ENCODE measurements at regions not wholly inside any gene's neighbourhood (a gene's known extent, or its start where the extent isn't known, plus 50 kb on each side); places are given as distances from the start of the nearest gene placed in this dataset.

GRCh38 chr7:34277016-34277802 lies 371.9 kb downstream of the BMPER start:
- no peak for DNase-seq

GRCh38 chr7:34277803-34278199 lies 372.5 kb downstream of the BMPER start:
- DNase-seq: no peak

GRCh38 chr7:34281260-34281659 lies 375.9 kb downstream of the BMPER start:
- DNase-seq: no peak

DNA sequence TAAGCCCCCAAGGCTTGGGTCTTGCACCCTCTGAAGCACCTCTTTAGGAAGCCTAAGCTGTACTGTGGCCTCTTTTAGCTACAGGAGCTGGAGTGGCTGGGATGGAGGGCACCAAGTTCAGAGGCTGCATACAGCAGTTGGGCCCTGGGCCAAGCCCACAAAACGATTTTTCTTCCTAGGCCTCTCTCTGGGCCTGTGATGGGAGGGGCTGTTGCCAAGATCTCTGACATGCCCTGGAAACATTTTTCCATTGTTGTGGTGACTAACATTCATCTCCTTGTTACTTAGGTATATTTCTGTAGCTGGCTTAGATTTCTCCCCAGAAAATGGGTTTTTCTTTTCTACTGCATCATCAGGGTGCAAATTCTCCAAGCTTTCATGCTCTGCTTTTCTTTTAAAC lies 375.7 kb upstream of the NPSR1 start:
- no peak for DNase-seq

DNA sequence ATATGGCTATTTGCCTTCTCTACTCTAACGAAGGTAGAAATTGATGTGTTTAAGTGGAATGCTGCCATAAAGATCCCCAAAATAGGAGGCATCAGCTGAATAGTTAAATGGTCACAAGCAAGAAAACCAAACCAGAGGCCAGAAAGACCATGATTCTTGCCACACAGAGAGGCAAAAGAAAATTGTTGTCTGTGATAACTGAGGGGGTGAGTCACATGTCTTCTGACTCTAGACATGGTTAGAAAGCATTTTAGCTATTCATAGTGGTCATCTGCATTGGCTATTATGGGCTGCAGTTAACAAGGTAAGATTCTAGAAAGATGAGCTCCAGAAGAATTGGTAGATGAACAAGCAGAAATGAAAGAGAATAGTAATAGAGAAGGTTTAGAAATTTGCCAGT lies 361.4 kb upstream of the NPSR1 start:
- no peak for DNase-seq

DNA sequence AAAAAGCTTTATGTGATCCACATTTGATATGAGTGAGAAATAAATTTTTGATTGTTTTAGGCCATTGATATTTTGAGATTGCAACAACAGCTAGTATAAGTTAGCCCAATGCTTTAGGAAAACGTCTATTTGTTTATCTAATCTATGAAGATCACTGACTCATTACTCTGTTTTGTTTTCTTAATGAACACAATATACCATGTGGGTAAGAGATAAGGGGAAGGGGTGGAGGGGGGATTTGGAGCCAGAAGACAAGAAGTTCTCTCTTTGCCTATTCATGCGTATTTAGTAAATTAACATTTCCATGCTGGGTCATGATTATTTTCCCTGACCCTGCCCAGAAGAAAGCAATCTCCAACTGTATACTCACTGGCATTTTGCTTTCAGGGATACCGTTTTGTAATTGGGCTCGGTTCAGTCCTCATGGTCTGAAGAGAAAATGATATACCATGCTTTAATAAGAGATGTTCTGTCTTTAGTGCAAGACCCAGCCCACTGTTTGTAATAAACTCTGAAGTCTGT lies 359.5 kb upstream of the NPSR1 start:
- no peak for DNase-seq

- DNase-seq: no peak
These were observed 359.0 kb upstream of the NPSR1 start for GRCh38 chr7:34299066-34299465.

DNA sequence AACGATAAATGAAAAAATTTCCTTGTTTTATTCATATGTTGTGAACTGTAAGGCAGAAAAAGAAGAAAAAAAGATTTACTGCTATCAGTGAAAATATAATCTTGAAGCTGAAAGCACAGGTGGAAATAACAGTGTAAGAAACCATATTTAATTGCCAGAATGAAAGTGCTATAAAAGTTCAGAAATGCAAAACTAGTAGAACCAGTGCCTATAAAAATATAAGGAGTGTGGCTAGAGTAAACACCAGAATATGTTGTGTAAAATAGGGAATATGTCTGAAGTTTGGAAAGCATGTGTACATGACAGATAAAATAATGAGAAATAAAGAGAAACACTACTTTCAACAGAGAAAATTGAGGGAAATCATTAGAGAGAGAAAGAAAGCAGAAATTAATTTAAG lies 350.5 kb upstream of the NPSR1 start:
- DNase-seq: no peak

- DNase-seq: no peak
These were observed 349.4 kb upstream of the NPSR1 start for GRCh38 chr7:34308595-34308994.

DNA sequence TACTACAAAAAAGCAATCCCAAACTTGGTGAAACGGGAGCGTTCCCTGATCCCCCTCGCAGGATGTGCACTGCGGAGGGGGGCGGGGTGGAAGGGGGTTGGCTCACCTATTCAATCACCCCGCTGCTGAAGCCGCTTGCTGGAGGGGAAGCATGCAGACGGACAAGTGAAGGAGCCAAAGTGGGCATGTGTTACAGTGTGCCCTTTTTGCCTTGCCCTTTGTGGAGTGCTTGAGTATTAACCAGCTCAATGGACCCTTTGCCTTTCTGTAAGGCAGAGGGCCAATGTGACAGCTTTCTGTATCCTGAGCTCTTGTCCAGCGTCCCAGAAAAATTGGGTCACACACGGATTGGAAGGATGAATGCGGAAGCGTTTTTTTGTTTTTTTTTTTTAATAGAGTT lies 348.9 kb upstream of the NPSR1 start:
- no peak for DNase-seq

- no peak for DNase-seq
These were observed 348.4 kb upstream of the NPSR1 start for GRCh38 chr7:34309584-34309983.

- no peak for DNase-seq
These were observed 346.4 kb upstream of the NPSR1 start for GRCh38 chr7:34311591-34311990.

- no peak for DNase-seq
These were observed 345.4 kb upstream of the NPSR1 start for GRCh38 chr7:34312624-34313023.

DNA sequence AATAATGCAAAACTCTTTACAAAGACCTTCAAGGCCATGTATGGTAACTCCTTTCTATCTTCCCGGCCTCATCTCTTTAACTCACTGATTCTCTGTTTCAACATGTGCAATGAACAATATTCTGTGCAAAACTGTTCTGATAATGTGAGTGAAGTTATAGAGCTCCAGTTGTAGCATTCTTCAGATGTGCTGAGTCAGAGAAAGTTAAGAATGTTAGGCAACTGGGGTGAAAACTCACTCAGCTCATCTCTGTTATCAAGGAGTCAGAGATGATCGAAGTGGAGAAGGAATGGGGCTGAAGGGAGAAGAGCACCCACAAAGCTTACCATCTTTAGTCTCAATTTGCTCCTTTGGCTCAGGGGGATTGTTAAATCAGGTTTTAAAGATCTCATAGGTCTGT lies 344.7 kb upstream of the NPSR1 start:
- no peak for DNase-seq

DNA sequence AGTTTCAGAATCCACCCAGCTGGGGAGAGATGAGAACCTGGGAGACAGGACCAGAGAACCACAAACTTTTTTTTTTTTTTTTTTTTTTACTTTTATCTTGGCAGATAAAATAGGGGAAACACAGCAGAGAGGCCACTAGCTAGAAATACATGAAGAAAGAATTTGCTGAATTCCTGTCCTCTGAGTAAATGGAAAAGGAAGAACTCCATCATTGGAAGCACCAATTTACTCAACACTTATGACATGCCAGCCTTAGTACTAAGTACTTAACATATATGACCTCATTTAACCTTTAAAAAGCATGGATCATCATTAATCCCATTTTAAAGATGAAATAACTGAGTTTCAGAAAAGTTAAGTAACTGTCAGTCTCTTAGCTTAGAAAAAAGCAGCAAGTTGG lies 343.0 kb upstream of the NPSR1 start:
- DNase-seq: no peak

- DNase-seq: no peak
These were observed 341.0 kb upstream of the NPSR1 start for GRCh38 chr7:34317039-34317438.

DNA sequence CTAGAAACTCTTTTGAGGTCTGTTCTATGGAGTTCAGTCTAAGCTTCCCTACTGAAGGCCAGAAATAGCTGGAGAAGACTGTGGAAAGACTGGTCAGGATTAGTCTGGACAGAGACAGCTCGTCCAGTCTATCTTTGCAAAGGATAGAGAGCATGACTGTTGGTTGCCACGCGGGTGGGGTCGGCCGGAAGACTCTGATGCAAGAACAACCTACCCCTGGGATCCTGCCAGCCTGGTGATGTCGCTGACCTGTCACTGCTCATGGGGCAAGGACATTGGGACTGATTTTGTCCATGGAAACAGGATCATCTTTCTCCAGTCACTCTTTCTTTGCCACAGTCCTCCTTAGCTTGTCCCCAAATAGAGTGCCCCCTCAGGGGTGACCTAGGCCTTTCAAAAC lies 337.6 kb upstream of the NPSR1 start:
- DNase-seq: no peak

DNA sequence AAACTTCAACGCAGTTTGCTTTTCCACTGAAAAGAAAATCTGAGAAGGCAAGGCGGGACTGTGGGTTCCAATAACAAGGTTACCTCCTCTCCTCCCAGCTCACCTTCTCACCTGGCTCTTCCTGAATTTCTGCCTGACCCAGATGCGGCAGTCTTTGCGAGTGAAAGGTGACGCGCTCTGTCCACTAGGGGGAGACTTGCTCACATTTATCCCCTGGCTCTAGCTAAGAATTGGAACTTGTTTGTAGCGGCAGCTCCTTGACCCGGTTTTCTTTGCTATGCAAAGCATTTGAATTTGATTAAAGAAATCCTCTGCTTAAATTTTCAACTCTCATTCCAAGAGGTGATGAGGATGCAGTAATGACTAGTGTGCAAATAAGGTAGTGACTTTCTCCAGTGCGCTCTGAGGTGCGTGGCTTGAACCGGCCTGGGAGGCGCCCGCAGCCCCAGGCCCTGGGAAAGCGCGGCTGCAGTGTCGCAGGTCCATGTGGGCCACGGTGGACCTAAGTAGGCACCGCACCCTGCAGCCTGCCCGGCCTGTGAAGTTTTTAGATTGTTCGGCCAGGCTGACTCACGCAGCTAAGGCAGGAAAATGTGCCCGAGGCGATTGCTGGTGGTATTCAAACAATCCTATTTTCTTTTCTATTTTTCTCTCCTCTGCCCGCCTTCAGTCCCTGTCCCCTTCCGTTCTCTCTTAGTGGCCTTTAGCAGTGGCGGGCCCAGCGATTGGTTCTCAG lies 336.9 kb upstream of the NPSR1 start:
- peak; percentile 2 to 22 for DNase-seq

- no peak for DNase-seq
These were observed 335.2 kb upstream of the NPSR1 start for GRCh38 chr7:34322841-34323240.

- no peak for DNase-seq
These were observed 330.3 kb upstream of the NPSR1 start for GRCh38 chr7:34327681-34328080.

- DNase-seq: no peak
These were observed 327.7 kb upstream of the NPSR1 start for GRCh38 chr7:34330308-34330707.

DNA sequence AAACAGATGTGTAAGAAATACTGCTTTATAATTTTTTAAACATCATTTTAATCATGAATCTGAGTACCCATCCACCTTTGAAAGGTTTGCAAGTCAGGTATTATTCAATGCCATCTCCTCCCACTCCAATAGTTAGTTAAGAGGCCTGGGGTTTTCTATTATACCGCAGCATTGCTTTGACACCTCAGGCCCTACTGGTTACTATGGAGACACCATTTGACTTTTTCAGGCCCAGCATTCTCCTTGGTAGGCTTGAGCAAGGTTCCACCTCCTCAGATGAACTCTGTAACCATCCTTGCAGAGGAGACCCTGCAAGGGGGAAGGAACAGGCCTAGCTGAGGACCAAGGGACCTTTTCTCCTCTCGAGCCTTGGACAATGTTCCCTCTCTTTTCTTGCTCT lies 326.9 kb upstream of the NPSR1 start:
- no peak for DNase-seq

GRCh38 chr7:34332006-34332405 lies 326.0 kb upstream of the NPSR1 start:
- no peak for DNase-seq

GRCh38 chr7:34333184-34333583 lies 324.8 kb upstream of the NPSR1 start:
- DNase-seq: no peak
